GM12878 (cell line): ENCODE measurements at regions not wholly inside any gene's neighbourhood (a gene's known extent, or its start where the extent isn't known, plus 50 kb on each side); places are given as distances from the start of the nearest gene placed in this dataset.

Experiments
- ATAC-seq: fragments of 200-7000 bp; cut with Tn5 transposase; 3 replicates; pipeline ENCODE4 v1.9.1; 2020; ENCODE audit warnings: mild to moderate bottlenecking, moderate library complexity
- BruUV-seq: library from RNA; stranded (reverse); fragments of 400-500 nt; replicated peaks from 2 replicates; lab custom pipeline; 2021; lab: Mats Ljungman, UMichigan
- CTCF ChIA-PET: fragments of 300-600 bp; sonication (Branson Sonifier 250); formaldehyde crosslinking; extraction: SDS; loops from one replicate; lab custom pipeline; 2021; ENCODE audit warnings: inconsistent platforms; lab: Yijun Ruan, JAX
- POLR2A ChIA-PET: fragments of 350-600 bp; formaldehyde crosslinking; extraction: SDS; loops from one replicate; lab custom pipeline; 2021; ENCODE audit warnings: inconsistent platforms; lab: Charles Lee
- RAD21 ChIA-PET: fragments of 300-600 bp; sonication (Branson Sonifier 250); formaldehyde crosslinking; loops from one replicate; lab custom pipeline; 2023; ENCODE audit warnings: antibody characterized with exemption; ENCODE audit not compliant: unreplicated experiment; lab: Charles Lee
- SMC1A ChIA-PET: fragments of 300-600 bp; sonication (Branson Sonifier 250); formaldehyde crosslinking; loops from one replicate; lab custom pipeline; 2023; ENCODE audit not compliant: unreplicated experiment, uncharacterized antibody; lab: Charles Lee
- DNase-seq: peaks from one replicate; pipeline ENCODE4 v3.0.0-alpha.2; 2011; ENCODE audit warnings: low read depth, low spot score
- FAIRE-seq: peaks from 3 replicates; lab custom pipeline; 2011; peaks lifted over from hg19 to GRCh38; lab: Jason Lieb, UNC
- H2AFZ ChIP-seq: 2 replicates; pipeline ENCODE4 v1.6.0; 2011; ENCODE audit warnings: low read depth, low read length, control low read depth; ENCODE audit not compliant: control insufficient read depth
- H3K27ac ChIP-seq: 2 replicates; pipeline ENCODE4 v1.5.1; 2011; ENCODE audit warnings: control low read depth; ENCODE audit not compliant: control insufficient read depth, insufficient read depth
- H3K27me3 ChIP-seq, 2 experiments: replicated peaks in 1 of 2; 2 replicates each; pipeline versions ENCODE4 v1.6.0 to v1.6.1; 2011; ENCODE audit warnings: low read length in 1 of 2; ENCODE audit not compliant: control insufficient read depth in 2 of 2, insufficient read depth in 2 of 2
- H3K36me3 ChIP-seq, 2 experiments: 2 replicates each; pipeline ENCODE4 v1.5.1; 2011; ENCODE audit warnings: low read length in 1 of 2; ENCODE audit not compliant: control insufficient read depth in 2 of 2, insufficient read depth in 2 of 2
- H3K4me1 ChIP-seq: 2 replicates; pipeline ENCODE4 v1.6.1; 2011; ENCODE audit warnings: mild to moderate bottlenecking, low read length, moderate library complexity, mixed read lengths; ENCODE audit not compliant: control insufficient read depth, insufficient read depth
- H3K4me2 ChIP-seq: 2 replicates; pipeline ENCODE4 v1.6.0; 2011; ENCODE audit warnings: control low read depth; ENCODE audit not compliant: control insufficient read depth, insufficient read depth
- H3K4me3 ChIP-seq: fragments of 200-600 bp; sonication (generic); 2 replicates; pipeline ENCODE4 v1.5.1; 2016
- H3K79me2 ChIP-seq: 2 replicates; pipeline ENCODE4 v1.6.0; 2011; ENCODE audit warnings: low read length; ENCODE audit not compliant: control insufficient read depth, insufficient read depth
- H3K9ac ChIP-seq: 2 replicates; pipeline ENCODE4 v1.8.0; 2011; ENCODE audit warnings: low read length, control low read depth, mixed read lengths; ENCODE audit not compliant: control insufficient read depth, insufficient read depth
- H3K9me3 ChIP-seq: replicated peaks from 3 replicates; pipeline ENCODE4 v1.5.1; 2011; ENCODE audit warnings: mild to moderate bottlenecking, low read length; ENCODE audit not compliant: control insufficient read depth, insufficient read depth
- H4K20me1 ChIP-seq: 2 replicates; pipeline ENCODE4 v1.6.0; 2011; ENCODE audit not compliant: control insufficient read depth, insufficient read depth
- BHLHE40 ChIP-seq, 2 experiments: fragments of 450-650 bp in 1 of 2; IDR thresholded peaks; 2 replicates each; pipeline ENCODE4 v1.6.1; 2011 to 2017; ENCODE audit warnings: low read depth in 2 of 2, borderline replicate concordance in 1 of 2, improper control_type of control experiment in 1 of 2, low read length in 1 of 2, mild to moderate bottlenecking in 1 of 2
- MYC ChIP-seq: IDR thresholded peaks from 2 replicates; pipeline ENCODE4 v1.6.1; 2011; ENCODE audit warnings: mild to moderate bottlenecking, low read length, moderate library complexity, inconsistent platforms; ENCODE audit not compliant: insufficient read depth, insufficient replicate concordance, insufficient read length, severe bottlenecking
- NFXL1 ChIP-seq: fragments of 450-650 bp; IDR thresholded peaks from 2 replicates; pipeline ENCODE4 v1.6.1; 2017; ENCODE audit warnings: antibody characterized with exemption, mild to moderate bottlenecking, borderline replicate concordance
- NRF1 ChIP-seq: conservative IDR thresholded peaks from 2 replicates; pipeline ENCODE4 v1.6.1; 2011; ENCODE audit warnings: mild to moderate bottlenecking, low read depth, low read length, improper control_type of control experiment
- POLR2AphosphoS2 ChIP-seq: IDR thresholded peaks from 2 replicates; pipeline ENCODE4 v1.6.1; 2011; ENCODE audit warnings: low read depth, mild to moderate bottlenecking, low read length, improper control_type of control experiment, moderate library complexity
- SMAD1 ChIP-seq: fragments of 450-650 bp; IDR thresholded peaks from 2 replicates; pipeline ENCODE4 v1.6.1; 2018; ENCODE audit warnings: mild to moderate bottlenecking, low read depth; ENCODE audit not compliant: partially characterized antibody
- SUZ12 ChIP-seq: fragments of 200-600 bp; sonication (generic); IDR thresholded peaks from one replicate; pipeline ENCODE4 v1.6.1; 2018; ENCODE audit warnings: antibody characterized with exemption, mild to moderate bottlenecking; ENCODE audit not compliant: unreplicated experiment
- ZZZ3 ChIP-seq: IDR thresholded peaks from 2 replicates; pipeline ENCODE4 v1.6.1; 2011; ENCODE audit warnings: low read depth; ENCODE audit not compliant: control insufficient read depth, insufficient read length
- WGBS: methylation state at CpG from one replicate; pipeline ENCODE4 v1.1.6; 2016; ENCODE audit warnings: low lambda C conversion rate; ENCODE audit not compliant: insufficient replicate concordance, insufficient coverage; ENCODE audit errors: missing lambda C conversion rate; 5-methylcytosine and 5-hydroxymethylcytosine counted together
- in situ Hi-C: fragments of 300-500 bp; cut with MboI; formaldehyde crosslinking; loops from 9 replicates; pipeline ENCODE4 v1.14.3; 2018; ENCODE audit warnings: mixed read lengths
- intact Hi-C: fragments of 100-400 bp; cut with micrococcal nuclease; formaldehyde crosslinking; loops from one replicate; pipeline ENCODE4 v1.14.2; 2022; ENCODE audit not compliant: unreplicated experiment
- TF ChIP-seq, protein P1 (sequence below): fragments of 450-650 bp; formaldehyde crosslinking; IDR thresholded peaks from 2 replicates; pipeline ENCODE4 v1.4.0; 2020; ENCODE audit warnings: mild to moderate bottlenecking, moderate library complexity
- TF ChIP-seq, protein P2 (sequence below): IDR thresholded peaks from 2 replicates; pipeline ENCODE4 v1.6.1; 2011; ENCODE audit warnings: low read depth, low read length, improper control_type of control experiment, borderline replicate concordance
- TF ChIP-seq, protein P3 (sequence below): fragments of 450-650 bp; IDR thresholded peaks from 2 replicates; pipeline ENCODE4 v1.6.1; 2018; ENCODE audit warnings: borderline replicate concordance, mild to moderate bottlenecking; ENCODE audit not compliant: partially characterized antibody

DNA sequence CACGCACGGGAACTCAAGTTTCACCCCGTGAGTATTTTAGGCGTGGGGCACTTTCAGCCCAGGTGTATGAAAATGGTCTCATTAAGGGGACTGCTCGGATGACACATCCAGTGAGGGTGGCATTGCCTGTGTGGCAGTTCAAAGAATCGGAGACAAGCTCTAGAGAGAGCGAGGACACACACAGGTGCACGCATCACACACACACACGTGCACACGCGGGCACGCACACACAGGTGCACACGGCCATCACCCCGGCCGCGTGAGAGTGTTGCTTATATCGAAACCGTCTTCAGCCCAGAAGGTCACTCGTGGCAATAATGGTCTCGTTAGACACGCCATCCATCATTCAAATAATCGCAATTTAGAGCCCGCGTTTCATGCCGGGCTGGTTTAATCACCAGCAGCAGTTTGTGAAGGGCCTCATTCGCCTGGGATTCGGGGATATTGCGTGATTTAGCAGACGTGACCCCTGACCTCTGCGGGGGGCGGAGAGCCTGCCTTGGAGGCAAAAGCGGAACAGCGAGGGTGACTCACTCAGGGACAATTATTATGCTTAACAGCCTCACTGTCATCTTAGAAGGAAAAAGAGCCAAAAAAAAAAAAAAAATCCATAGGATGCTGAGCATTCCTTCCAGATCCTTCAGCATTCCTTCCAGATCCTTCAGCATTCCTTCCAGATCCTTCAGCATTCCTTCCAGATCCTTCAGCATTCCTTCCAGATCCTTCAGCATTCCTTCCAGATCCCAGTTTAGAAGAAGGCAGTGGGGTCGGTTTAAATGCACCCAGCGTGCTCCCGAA lies 89.4 kb upstream of the PPP2R3B start:
- Histone ChIP-seq H2AFZ (no peak overlapping the region), H3K27me3 (no peaks in the 10 kb centered on the region), H3K9ac (no peak overlapping the region), H3K36me3 (no peaks in the 10 kb centered on the region), H3K27ac (no peak overlapping the region), H4K20me1 (no peaks in the 10 kb centered on the region), H3K4me3 (no peak overlapping the region), H3K4me2 (no peak overlapping the region), H3K9me3 (no peaks in the 10 kb centered on the region; the same call in 2 of the 3 replicates)
- in situ Hi-C loops = no loop called here
- 68% methylated on average over 35 of the region's 36 CpGs for WGBS
- BruUV-seq = no TSS peak
- POLR2A ChIA-PET = no interaction called here
- ATAC-seq = no peak
- SMC1A ChIA-PET = no interaction called here
- RAD21 ChIA-PET = no interaction called here
- DNase-seq = no peak
- TF ChIP-seq ZZZ3 (no peak), POLR2AphosphoS2 (no peak), NFXL1 (no peak), MYC (no peak), SMAD1 (no peak), NRF1 (no peak), BHLHE40 (IDR thresholded peaks at IDR 0.05; ENCODE audit: borderline replicate concordance in 1 of 2, low read depth in 2 of 2, low read length in 1 of 2) (no peak), SUZ12 (no peak)
- TF ChIP-seq, protein P1, sequence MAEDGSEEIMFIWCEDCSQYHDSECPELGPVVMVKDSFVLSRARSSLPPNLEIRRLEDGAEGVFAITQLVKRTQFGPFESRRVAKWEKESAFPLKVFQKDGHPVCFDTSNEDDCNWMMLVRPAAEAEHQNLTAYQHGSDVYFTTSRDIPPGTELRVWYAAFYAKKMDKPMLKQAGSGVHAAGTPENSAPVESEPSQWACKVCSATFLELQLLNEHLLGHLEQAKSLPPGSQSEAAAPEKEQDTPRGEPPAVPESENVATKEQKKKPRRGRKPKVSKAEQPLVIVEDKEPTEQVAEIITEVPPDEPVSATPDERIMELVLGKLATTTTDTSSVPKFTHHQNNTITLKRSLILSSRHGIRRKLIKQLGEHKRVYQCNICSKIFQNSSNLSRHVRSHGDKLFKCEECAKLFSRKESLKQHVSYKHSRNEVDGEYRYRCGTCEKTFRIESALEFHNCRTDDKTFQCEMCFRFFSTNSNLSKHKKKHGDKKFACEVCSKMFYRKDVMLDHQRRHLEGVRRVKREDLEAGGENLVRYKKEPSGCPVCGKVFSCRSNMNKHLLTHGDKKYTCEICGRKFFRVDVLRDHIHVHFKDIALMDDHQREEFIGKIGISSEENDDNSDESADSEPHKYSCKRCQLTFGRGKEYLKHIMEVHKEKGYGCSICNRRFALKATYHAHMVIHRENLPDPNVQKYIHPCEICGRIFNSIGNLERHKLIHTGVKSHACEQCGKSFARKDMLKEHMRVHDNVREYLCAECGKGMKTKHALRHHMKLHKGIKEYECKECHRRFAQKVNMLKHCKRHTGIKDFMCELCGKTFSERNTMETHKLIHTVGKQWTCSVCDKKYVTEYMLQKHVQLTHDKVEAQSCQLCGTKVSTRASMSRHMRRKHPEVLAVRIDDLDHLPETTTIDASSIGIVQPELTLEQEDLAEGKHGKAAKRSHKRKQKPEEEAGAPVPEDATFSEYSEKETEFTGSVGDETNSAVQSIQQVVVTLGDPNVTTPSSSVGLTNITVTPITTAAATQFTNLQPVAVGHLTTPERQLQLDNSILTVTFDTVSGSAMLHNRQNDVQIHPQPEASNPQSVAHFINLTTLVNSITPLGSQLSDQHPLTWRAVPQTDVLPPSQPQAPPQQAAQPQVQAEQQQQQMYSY (CRISPR knock-in tag) = no peak
- TF ChIP-seq, protein P2, sequence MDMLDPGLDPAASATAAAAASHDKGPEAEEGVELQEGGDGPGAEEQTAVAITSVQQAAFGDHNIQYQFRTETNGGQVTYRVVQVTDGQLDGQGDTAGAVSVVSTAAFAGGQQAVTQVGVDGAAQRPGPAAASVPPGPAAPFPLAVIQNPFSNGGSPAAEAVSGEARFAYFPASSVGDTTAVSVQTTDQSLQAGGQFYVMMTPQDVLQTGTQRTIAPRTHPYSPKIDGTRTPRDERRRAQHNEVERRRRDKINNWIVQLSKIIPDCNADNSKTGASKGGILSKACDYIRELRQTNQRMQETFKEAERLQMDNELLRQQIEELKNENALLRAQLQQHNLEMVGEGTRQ = no peak
- TF ChIP-seq, protein P3, sequence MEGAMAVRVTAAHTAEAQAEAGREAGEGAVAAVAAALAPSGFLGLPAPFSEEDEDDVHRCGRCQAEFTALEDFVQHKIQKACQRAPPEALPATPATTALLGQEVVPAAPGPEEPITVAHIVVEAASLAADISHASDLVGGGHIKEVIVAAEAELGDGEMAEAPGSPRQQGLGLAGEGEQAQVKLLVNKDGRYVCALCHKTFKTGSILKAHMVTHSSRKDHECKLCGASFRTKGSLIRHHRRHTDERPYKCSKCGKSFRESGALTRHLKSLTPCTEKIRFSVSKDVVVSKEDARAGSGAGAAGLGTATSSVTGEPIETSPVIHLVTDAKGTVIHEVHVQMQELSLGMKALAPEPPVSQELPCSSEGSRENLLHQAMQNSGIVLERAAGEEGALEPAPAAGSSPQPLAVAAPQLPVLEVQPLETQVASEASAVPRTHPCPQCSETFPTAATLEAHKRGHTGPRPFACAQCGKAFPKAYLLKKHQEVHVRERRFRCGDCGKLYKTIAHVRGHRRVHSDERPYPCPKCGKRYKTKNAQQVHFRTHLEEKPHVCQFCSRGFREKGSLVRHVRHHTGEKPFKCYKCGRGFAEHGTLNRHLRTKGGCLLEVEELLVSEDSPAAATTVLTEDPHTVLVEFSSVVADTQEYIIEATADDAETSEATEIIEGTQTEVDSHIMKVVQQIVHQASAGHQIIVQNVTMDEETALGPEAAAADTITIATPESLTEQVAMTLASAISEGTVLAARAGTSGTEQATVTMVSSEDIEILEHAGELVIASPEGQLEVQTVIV = no peak
- TF ChIP-seq, all 136 proteins: peak for 0
- Histone ChIP-seq H3K79me2 (no peaks in the 10 kb centered on the region), H3K4me1 (no peaks in the 10 kb centered on the region)
- CTCF ChIA-PET = no interaction called here
- no peak for FAIRE-seq
- intact Hi-C loops = no loop called here
